DMS153 (cell line): ENCODE measurements at regions not wholly inside any gene's neighbourhood (a gene's known extent, or its start where the extent isn't known, plus 50 kb on each side); places are given as distances from the start of the nearest gene placed in this dataset.

Experiments
- DNase-seq: peaks from one replicate; lab custom pipeline; 2025; lab: John Stamatoyannopoulos, UW

DNA sequence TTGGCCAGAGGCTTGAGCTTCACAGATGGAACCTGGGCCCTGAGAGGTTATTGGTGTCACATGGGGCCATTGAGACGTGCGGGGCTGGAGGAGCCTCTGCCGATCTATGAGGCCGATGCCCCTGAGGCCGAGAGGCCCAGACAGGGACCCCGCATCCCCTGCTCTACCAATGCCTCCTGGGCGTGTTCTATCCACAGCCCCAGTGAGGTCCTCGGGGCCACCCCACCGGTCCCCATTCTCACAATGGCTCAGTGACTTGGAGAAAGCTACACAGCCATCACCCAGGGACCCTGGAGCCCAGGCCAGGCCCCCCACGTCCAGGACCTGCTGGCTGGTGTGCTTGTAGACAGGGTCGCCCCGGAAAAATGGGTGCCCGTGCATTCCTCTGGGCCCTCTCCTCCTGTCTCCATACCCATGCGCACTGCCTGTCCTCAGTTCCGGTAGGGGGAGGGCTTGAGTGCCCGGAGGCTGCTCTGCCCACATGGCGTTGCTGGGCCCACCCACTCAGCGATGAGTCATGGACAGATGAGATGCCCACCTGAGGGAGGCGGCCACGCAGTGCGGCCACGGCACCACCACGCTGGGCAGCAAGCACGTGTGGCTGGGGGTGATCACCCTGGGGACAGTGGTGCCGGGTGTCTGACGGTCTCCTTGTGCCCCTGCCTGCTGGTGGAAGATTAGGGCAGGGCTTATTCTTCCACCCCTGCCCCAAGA is 1224.7 kb downstream of the BRD1 start:
- no peak for DNase-seq

GRCh38 chr22:48600681-48601080 is 1227.0 kb downstream of the BRD1 start:
- no peak for DNase-seq

DNA sequence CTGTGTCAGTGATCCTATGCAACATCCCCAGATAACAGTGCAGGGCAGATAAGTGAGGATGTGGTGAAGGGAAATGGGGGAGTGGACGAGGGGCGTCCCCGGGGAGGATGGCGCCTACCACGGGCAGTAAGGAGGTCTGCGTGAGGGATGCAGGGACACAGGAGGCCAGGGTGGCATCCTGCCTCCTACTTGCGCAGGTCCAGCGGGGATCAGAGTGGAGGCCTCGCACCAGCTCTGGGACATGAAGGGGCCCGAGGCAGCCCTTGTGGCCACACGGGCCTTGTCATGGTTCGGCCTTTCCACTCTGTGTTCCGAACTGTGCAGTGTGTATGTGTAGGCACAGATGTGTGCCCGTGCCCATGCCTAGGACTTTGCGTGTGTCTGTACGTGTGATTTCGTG is 1227.5 kb downstream of the BRD1 start:
- DNase-seq, result no peak

- DNase-seq, result no peak
Observed at GRCh38 chr22:48599346-48599745, 1228.3 kb downstream of the BRD1 start.

DNA sequence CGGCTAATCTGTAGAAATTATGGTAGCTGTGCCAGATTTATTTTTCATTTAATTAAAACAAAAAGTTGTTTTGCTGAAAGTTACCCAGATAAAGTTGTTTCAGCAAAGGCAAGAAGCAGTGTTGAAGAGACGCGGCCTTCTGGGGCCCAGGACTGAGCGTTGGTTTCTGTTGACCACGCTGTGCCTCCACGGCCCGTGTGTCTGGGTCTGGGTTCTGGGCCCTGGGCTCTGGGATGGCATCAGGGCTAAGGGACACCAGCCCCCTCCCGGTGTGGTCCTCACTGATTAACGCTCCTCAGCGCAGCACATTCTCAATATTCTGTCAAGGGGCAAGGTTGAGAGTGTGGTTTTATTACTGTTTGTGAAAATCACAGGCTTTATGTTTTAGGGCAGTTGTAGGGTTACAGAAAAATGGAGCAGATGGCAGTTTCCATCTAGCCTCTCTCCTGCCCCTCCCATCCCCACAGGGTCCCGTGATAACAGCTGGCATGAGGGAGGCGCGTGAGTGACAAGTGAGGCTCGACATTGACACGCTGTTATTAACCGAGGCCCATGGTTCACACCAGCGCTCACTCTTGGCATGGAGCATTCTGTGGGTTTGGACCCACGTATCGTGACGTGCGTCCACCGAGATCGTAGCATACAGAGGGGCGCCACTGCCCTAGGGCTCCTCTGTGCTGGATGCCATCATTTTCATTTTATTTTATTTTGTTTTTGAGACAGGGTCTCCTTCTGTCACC is 1231.4 kb downstream of the BRD1 start:
- DNase-seq, result no peak

GRCh38 chr22:48595511-48595905 is 1232.2 kb downstream of the BRD1 start:
- no peak for DNase-seq

DNA sequence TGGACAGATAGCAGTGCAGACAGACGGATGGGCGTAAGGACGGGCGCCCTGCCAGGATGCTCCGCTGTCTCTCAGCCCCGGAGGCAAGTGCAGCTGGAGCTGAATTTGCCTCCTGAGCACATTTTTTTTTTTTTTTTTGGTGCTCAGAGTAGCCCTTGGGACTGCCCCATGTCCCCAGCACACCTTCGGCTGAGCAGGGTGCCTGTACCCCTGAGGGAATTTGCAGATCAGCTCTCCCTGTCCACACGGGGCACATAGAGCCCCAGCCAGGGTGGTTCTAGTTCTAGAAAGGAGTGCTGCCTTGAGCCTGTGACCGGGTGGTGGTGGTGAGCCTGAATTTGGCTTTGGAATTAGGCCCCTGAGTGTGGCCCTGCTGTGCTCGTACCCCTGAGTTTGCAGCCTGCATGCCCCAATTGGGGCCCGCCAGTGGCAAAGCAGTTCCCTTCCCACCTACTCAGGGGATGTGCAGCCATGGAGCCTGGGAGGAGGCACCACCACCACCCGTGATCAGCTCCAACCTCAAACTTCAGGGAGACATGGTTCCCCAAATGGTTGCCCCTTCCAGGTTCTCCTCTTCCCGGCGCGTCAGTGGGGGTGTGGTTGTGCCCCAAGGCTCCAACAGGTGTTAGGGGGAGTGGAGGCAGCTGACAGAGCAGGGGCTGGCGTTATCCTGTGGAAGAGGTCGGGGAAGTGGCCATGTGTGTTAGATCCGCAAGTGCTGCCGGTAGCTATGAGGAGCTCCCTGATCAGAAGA is 1232.7 kb downstream of the BRD1 start:
- no peak for DNase-seq

- no peak for DNase-seq
Observed at GRCh38 chr22:48594016-48594756, 1233.5 kb downstream of the BRD1 start.

DNA sequence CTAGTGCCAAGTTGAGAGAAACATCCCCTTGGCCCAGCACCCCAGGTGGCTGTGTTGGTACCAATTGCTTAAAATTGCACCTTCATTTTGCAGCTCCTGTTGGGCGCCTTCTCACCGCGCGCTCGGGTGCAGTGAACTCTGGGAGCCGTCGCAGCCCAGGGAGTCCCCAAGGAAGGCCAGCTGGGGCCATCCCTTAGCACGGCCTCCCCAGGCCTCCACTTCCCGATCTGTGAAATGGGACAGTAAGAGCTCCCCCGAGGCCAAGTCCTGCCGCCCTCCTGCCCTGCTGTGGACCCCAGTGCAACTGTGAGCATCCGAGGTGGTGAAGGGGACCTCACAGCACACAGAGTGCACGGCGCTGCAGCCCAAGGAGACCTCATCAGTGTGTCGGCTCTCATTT is 1234.1 kb downstream of the BRD1 start:
- no peak for DNase-seq

- DNase-seq, result no peak
Observed at GRCh38 chr22:48592931-48593330, 1234.7 kb downstream of the BRD1 start.

- DNase-seq, result no peak
Observed at GRCh38 chr22:48592488-48592887, 1235.2 kb downstream of the BRD1 start.

GRCh38 chr22:48592066-48592345 is 1235.7 kb downstream of the BRD1 start:
- DNase-seq, result no peak

- no peak for DNase-seq
Observed at GRCh38 chr22:48591286-48592065, 1236.2 kb downstream of the BRD1 start.

- DNase-seq, result no peak
Observed at GRCh38 chr22:48589901-48590300, 1237.8 kb downstream of the BRD1 start.

DNA sequence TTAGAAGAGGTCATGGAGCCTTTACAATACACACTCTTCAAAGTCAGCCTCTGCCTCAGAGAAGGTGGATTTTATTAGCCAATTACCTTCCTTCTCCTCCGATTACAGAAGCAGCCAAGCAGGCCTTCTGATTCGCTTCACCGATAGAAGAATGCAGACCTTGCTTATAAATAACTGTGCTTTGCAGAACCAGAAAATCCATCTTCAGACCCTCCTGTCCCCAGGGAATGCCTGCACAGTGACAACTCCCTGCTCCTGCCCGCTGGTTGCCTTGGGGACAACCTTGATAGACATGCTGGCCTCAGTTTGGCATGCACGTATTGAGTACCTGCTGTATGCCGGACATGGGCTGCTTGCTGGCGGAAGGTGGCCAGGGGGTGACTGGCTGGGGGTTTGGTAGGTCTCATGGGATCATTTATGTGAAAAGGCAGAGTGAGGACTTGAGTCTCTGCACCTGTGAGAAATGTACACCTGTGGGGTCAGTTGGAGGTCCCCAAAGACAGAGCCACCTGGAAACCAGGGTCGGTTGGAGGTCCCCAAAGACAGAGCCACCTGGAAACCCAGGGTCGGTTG is 1238.7 kb downstream of the BRD1 start:
- no peak for DNase-seq

DNA sequence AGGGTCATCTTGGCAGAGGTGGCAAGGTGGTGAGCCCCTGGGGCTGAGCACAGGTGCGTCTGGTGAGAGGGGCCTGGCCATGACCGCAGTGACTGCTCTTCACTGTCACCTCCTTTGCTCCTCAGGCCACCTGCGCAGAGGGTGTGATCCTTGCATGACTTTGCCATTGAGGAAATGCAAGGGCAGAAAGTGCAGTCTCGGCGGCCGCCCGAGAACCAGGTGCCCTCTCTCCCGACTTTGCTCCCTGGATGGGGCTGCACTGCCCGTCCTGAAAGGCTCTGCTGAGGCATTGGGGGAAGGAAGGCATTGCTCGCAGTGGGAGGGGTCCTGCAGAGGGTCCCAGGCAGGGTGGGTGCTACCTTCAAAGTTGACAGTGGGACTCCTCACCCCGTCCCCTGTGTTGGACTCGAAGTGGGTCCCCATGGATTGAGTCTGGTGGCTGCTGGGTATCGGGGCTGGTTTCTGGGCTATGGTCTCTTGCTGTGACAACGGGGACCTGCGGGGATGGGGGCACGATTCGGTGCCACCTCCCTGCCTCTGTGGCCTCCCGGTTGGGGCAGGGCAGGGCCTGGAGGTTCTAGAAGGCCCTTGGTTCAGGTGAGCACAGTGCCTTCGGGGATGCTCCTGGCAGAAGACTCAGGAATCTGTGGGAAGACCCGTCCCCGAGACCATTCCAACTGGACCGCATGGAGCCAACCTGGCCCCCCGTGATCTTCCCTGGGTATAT is 1239.4 kb downstream of the BRD1 start:
- no peak for DNase-seq

GRCh38 chr22:48587236-48587865 is 1240.3 kb downstream of the BRD1 start:
- DNase-seq, result no peak

DNA sequence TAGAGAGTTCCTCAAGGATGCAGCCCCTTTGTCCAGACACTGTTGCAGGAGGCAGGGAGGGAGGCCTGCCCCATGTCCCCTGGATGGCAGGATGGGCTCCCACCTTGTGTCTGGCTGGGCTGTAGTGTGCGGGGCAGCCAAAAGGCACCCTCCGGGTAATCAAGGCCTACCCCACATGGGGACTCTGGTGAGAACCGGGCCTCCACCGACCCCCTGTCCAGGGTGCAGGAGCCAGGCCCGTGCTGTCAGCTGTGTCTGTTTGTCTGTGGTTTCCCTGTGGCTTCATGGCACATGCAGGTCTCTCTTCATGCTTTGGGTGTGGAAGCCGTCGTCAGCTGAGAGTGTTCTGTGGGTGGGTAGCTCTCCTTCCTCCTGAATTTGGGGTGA is 1240.9 kb downstream of the BRD1 start:
- no peak for DNase-seq

GRCh38 chr22:48585916-48586798 is 1241.5 kb downstream of the BRD1 start:
- DNase-seq, result peak; percentile 15
